Lung (tissue), 11 donors: ENCODE measurements at regions not wholly inside any gene's neighbourhood (a gene's known extent, or its start where the extent isn't known, plus 50 kb on each side); places are given as distances from the start of the nearest gene placed in this dataset.

Experiments used
- ATAC-seq: fragments of 200-7000 bp; cut with Tn5 transposase; one replicate; pipeline ENCODE4 v1.9.1; 2020; ENCODE audit warnings: moderate number of reproducible peaks; ENCODE audit not compliant: insufficient read depth, low FRiP score
- DNase-seq, 3 donors: peaks; one replicate each; pipeline ENCODE4 v3.0.0-alpha.2; 2013 to 2017
- H3K27ac ChIP-seq, 2 donors: one replicate each; pipeline ENCODE4 v1.5.1; 2013; ENCODE audit warnings: mild to moderate bottlenecking in 2 of 2, moderate library complexity in 2 of 2, control low read depth in 1 of 2, inconsistent platforms in 1 of 2, low read depth in 1 of 2, low read length in 1 of 2
- H3K27me3 ChIP-seq, 3 donors: one replicate each; pipeline ENCODE4 v1.5.1; 2013; ENCODE audit warnings: low read length in 2 of 3; ENCODE audit not compliant: control insufficient read depth in 3 of 3, insufficient read depth in 3 of 3
- H3K36me3 ChIP-seq, 4 donors: one replicate each; pipeline ENCODE4 v1.5.1; 2013; ENCODE audit warnings: low read length in 4 of 4, mild to moderate bottlenecking in 1 of 4, moderate library complexity in 1 of 4; ENCODE audit not compliant: control insufficient read depth in 4 of 4, insufficient read depth in 4 of 4
- H3K4me1 ChIP-seq, 5 donors: one replicate each; pipeline ENCODE4 v1.5.1; 2013; ENCODE audit warnings: low read length in 5 of 5, mild to moderate bottlenecking in 2 of 5, moderate library complexity in 1 of 5; ENCODE audit not compliant: control insufficient read depth in 5 of 5, insufficient read depth in 5 of 5
- H3K4me3 ChIP-seq: one replicate; pipeline ENCODE4 v1.5.1; 2013; ENCODE audit warnings: mild to moderate bottlenecking, control low read depth, moderate library complexity
- H3K9ac ChIP-seq, 2 donors: one replicate each; pipeline ENCODE4 v1.5.1; 2013; ENCODE audit warnings: low read length in 2 of 2, control low read depth in 1 of 2; ENCODE audit not compliant: insufficient read depth in 1 of 2
- H3K9me3 ChIP-seq, 4 donors: one replicate each; pipeline ENCODE4 v1.5.1; 2013; ENCODE audit warnings: low read length in 3 of 4, mild to moderate bottlenecking in 1 of 4, moderate library complexity in 1 of 4; ENCODE audit not compliant: control insufficient read depth in 4 of 4, insufficient read depth in 3 of 4
- WGBS, 2 donors: extraction: QIAGEN DNeasy Blood & Tissue Kit; methylation state at CpG; one replicate each; pipeline ENCODE4 v1.1.7; 2013; 5-methylcytosine and 5-hydroxymethylcytosine counted together
- TF ChIP-seq, protein P1 (sequence below): IDR thresholded peaks from 2 replicates; pipeline ENCODE4 v1.5.1; 2012; ENCODE audit warnings: mild to moderate bottlenecking; ENCODE audit errors: control extremely low read depth, extremely low read depth
- donor health status: control.
- donor health status: control.
- donor health status: Bipolar disorder and iron deficiency.
- donor health status: healthy.
- donor health status: DM: yes; HTN: yes; CAD: no.

DNA sequence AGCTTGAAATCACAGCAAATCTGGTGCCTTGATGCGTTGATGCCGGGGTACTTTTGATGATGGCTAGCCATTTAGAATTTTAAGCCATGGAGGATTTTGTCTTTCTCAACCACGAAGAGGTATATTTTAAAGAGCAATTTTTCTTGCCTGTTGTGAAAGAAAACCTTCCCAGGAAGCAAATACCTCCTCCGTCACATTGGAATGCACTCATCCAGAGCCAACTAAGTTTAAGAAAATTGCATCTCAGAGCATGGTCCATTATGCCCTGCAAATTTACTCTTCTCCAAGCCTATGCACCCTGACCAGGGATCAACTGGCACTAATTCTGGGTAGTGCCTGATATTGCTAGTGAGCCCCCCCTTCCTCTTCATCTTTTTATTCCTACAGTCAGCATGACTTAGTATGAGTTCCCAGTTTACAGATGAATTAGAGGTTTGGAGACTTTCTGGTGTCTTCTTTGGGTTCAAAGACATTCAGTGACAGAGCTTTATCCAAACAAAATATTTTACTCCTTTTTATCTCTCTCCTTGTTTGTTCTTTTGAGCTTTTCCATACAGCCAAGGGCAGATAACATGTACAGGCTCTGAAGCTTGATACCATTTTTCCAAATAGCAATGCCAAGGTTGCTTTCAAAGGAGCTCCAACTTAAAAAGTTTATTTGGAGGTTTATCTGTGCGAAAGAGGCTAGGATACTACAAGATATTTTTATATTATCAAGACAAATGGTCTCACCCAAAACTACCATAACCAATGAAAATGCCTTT is 56.6 kb upstream of the ANK3 start:
- TF ChIP-seq, protein P1, sequence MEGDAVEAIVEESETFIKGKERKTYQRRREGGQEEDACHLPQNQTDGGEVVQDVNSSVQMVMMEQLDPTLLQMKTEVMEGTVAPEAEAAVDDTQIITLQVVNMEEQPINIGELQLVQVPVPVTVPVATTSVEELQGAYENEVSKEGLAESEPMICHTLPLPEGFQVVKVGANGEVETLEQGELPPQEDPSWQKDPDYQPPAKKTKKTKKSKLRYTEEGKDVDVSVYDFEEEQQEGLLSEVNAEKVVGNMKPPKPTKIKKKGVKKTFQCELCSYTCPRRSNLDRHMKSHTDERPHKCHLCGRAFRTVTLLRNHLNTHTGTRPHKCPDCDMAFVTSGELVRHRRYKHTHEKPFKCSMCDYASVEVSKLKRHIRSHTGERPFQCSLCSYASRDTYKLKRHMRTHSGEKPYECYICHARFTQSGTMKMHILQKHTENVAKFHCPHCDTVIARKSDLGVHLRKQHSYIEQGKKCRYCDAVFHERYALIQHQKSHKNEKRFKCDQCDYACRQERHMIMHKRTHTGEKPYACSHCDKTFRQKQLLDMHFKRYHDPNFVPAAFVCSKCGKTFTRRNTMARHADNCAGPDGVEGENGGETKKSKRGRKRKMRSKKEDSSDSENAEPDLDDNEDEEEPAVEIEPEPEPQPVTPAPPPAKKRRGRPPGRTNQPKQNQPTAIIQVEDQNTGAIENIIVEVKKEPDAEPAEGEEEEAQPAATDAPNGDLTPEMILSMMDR: no peak
- Histone ChIP-seq H3K27ac (peak overlapping the region in 1 of 2 donors; percentile 22), H3K27me3 (no peaks in the 10 kb centered on the region), H3K36me3 (no peaks in the 10 kb centered on the region), H3K9ac (no peak overlapping the region), H3K4me3 (no peak overlapping the region), H3K9me3 (no peaks in the 10 kb centered on the region), H3K4me1 (peaks cover 0 to 15% (median 2%) of the 10 kb centered on the region in 5 donors)
- 73 to 84% methylated on average over 5 of the region's 5 CpGs for WGBS, 2 donors
- ATAC-seq: no peak
- DNase-seq: no peak

DNA sequence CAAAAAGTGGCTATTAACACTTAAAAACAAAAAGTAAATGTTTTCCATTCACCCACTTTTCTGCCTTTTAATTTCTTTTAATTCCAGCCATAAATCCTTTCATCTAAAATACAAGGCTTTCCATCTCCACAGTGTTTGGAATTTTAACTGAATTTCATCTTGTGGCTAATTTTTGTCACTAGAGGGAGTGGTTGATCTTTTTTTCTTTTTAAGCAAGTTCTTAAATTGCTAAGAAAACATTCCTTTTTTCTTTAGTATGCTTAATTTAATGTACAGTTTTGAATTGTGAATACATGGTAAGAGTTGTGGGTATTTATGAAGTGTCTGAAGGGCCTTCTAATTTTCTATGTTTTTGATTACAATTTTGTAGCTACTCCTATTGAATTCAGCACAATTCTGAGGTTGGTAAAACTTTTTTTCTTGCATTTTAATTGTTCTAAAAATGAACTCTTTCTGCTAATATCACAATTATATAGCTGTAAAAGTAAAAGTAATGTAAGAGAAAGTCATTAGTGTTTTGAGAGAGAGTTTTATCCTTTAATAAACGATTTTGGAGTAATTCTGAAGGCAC is 54.9 kb upstream of the ANK3 start:
- Histone ChIP-seq H3K27me3 (no peaks in the 10 kb centered on the region), H3K27ac (no peak overlapping the region)
- no peak for ATAC-seq

DNA sequence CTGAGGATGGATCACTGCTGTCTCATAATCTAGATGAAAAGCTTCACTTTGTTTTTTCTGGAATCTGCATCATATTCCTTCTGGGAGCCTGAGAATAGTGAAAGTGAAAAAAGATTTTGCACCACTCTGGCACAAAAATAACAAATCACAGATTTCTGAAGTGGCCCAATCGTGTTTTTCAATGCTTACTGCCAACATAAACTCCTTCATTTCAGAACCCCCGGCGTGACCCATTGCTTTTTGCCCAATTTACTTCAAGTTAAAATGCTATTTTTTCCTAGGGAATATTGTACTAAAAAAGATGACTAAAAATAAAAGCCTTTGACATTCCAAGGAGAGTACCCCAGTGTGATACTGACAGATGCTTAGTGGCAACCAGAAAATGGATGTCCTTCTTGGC is 53.7 kb upstream of the ANK3 start:
- WGBS, 2 donors: 58 to 82% methylated on average over 3 of the region's 3 CpGs
- no peaks in the 10 kb centered on the region for H3K36me3 ChIP-seq
- H3K27ac ChIP-seq: no peak overlapping the region
- no peak overlapping the region for H3K4me3 ChIP-seq
- no peaks in the 10 kb centered on the region for H3K9me3 ChIP-seq
- H3K9ac ChIP-seq: no peak overlapping the region
- peaks cover 0 to 15% (median 2%) of the 10 kb centered on the region in 5 donors for H3K4me1 ChIP-seq
- TF ChIP-seq, protein P1: no peak
- ATAC-seq (no peak), DNase-seq (no peak)
- no peaks in the 10 kb centered on the region for H3K27me3 ChIP-seq

More for the DNA sequence above, 54.9 kb upstream of the ANK3 start:
- 80 to 98% methylated on average over 1 of the region's 1 CpG for WGBS, 2 donors
- Histone ChIP-seq H3K4me3 (no peak overlapping the region), H3K4me1 (peaks cover 0 to 15% (median 2%) of the 10 kb centered on the region in 5 donors), H3K9ac (no peak overlapping the region), H3K36me3 (no peaks in the 10 kb centered on the region), H3K9me3 (no peaks in the 10 kb centered on the region)
- TF ChIP-seq, protein P1: peak; percentile 11
- DNase-seq: peak in 2 of 3 donors; percentile 64 to 74
